ENCODE measurements at regions not wholly inside any gene's neighbourhood (a gene's known extent, or its start where the extent isn't known, plus 50 kb on each side); places are given as distances from the start of the nearest gene placed in this dataset.
A peak's percentile ranks its signal among the peaks of the same experiment; 100 is the strongest.

- DNase-seq, result no peak
Observed at GRCh38 chr13:24012648-24013047, 115.3 kb upstream of the C1QTNF9B start.

- no peak for DNase-seq
Observed at GRCh38 chr13:24013189-24013588, 115.9 kb upstream of the C1QTNF9B start.

GRCh38 chr13:24016046-24016445 is 118.7 kb upstream of the C1QTNF9B start:
- no peak for DNase-seq

- no peak for DNase-seq
Observed at GRCh38 chr13:24022568-24022967, 125.3 kb upstream of the C1QTNF9B start.

GRCh38 chr13:24023073-24023472 is 125.8 kb upstream of the C1QTNF9B start:
- no peak for DNase-seq

- no peak for DNase-seq
Observed at GRCh38 chr13:24027494-24027893, 130.2 kb upstream of the C1QTNF9B start.

GRCh38 chr13:24032252-24032651 is 128.3 kb upstream of the SPATA13 start:
- peak; percentile 91 for DNase-seq

- DNase-seq, result no peak
Observed at GRCh38 chr13:24032674-24033073, 127.8 kb upstream of the SPATA13 start.

GRCh38 chr13:24033527-24034302 is 126.8 kb upstream of the SPATA13 start:
- peak; percentile 87 for DNase-seq

GRCh38 chr13:24035411-24035810 is 125.1 kb upstream of the SPATA13 start:
- no peak for DNase-seq

GRCh38 chr13:24036115-24036514 is 124.4 kb upstream of the SPATA13 start:
- DNase-seq, result peak; percentile 31

GRCh38 chr13:24038405-24038804 is 122.1 kb upstream of the SPATA13 start:
- DNase-seq, result no peak

GRCh38 chr13:24038841-24039330 is 121.6 kb upstream of the SPATA13 start:
- no peak for DNase-seq

- DNase-seq, result no peak
Observed at GRCh38 chr13:24039621-24040475, 120.7 kb upstream of the SPATA13 start.

- DNase-seq, result no peak
Observed at GRCh38 chr13:24040835-24041234, 119.7 kb upstream of the SPATA13 start.

GRCh38 chr13:24041651-24042225 is 118.8 kb upstream of the SPATA13 start:
- no peak for DNase-seq

GRCh38 chr13:24042710-24043440 is 117.6 kb upstream of the SPATA13 start:
- DNase-seq, result no peak

GRCh38 chr13:24043590-24044350 is 116.8 kb upstream of the SPATA13 start:
- no peak for DNase-seq

- no peak for DNase-seq
Observed at GRCh38 chr13:24045597-24045996, 114.9 kb upstream of the SPATA13 start.

GRCh38 chr13:24050292-24050711 is 110.2 kb upstream of the SPATA13 start:
- DNase-seq, result peak; percentile 23

Measured in fibroblast of skin of scalp (primary cell).